GM23338 (cell line): ENCODE measurements at regions not wholly inside any gene's neighbourhood (a gene's known extent, or its start where the extent isn't known, plus 50 kb on each side); places are given as distances from the start of the nearest gene placed in this dataset.

Experiments used
- ATAC-seq: fragments of 200-7000 bp; cut with Tn5 transposase; 3 replicates; pipeline ENCODE4 v1.9.1; 2020
- DNase-seq: peaks from one replicate; pipeline ENCODE4 v3.0.0-alpha.2; 2015; ENCODE audit warnings: low spot score
- H2AFZ ChIP-seq: fragments of 200-600 bp; sonication (generic); 2 replicates; pipeline ENCODE4 v1.8.0; 2016; ENCODE audit warnings: antibody characterized with exemption, mild to moderate bottlenecking, moderate library complexity
- H3F3A ChIP-seq: fragments of 200-600 bp; sonication (generic); replicated peaks from 2 replicates; pipeline ENCODE4 v1.8.0; 2017; ENCODE audit warnings: antibody characterized with exemption, mixed run types, low read depth
- H3K27ac ChIP-seq: fragments of 200-600 bp; sonication (generic); 2 replicates; pipeline ENCODE4 v1.6.1; 2016; ENCODE audit warnings: low read depth
- H3K27me3 ChIP-seq: fragments of 200-600 bp; sonication (generic); 2 replicates; pipeline ENCODE4 v1.8.0; 2016; ENCODE audit warnings: mild to moderate bottlenecking, mixed run types, moderate library complexity; ENCODE audit not compliant: insufficient read depth
- H3K36me3 ChIP-seq: fragments of 200-600 bp; sonication (generic); 2 replicates; pipeline ENCODE4 v1.8.0; 2016; ENCODE audit warnings: mild to moderate bottlenecking; ENCODE audit not compliant: insufficient read depth
- H3K4me1 ChIP-seq: fragments of 200-600 bp; sonication (generic); 2 replicates; pipeline ENCODE4 v1.8.0; 2016; ENCODE audit warnings: mild to moderate bottlenecking, moderate library complexity; ENCODE audit not compliant: insufficient read depth
- H3K4me2 ChIP-seq: fragments of 200-600 bp; sonication (generic); 2 replicates; pipeline ENCODE4 v1.7.1; 2017; ENCODE audit warnings: mixed run types
- H3K4me3 ChIP-seq: fragments of 200-600 bp; sonication (generic); 2 replicates; pipeline ENCODE4 v1.6.1; 2016; ENCODE audit warnings: mixed run types
- H3K79me2 ChIP-seq: fragments of 200-600 bp; sonication (generic); replicated peaks from 2 replicates; pipeline ENCODE4 v1.8.0; 2017; ENCODE audit warnings: mild to moderate bottlenecking; ENCODE audit not compliant: insufficient read depth
- H3K9me2 ChIP-seq: fragments of 200-600 bp; sonication (generic); 2 replicates; pipeline ENCODE4 v1.8.0; 2017; ENCODE audit not compliant: insufficient read depth
- H4K20me1 ChIP-seq: fragments of 200-600 bp; sonication (generic); replicated peaks from 2 replicates; pipeline ENCODE4 v1.8.0; 2017; ENCODE audit warnings: mild to moderate bottlenecking; ENCODE audit not compliant: insufficient read depth
- H3K27ac Mint-ChIP-seq: 2 replicates; pipeline ENCODE4 v1.8.0; 2020; ENCODE audit warnings: inconsistent platforms, mild to moderate bottlenecking, moderate library complexity, mixed read lengths
- H3K27me3 Mint-ChIP-seq: 3 replicates; pipeline ENCODE4 v1.8.0; 2022; ENCODE audit warnings: low read depth, mild to moderate bottlenecking, moderate library complexity, mixed read lengths, inconsistent platforms; ENCODE audit not compliant: insufficient read depth, poor library complexity
- H3K36me3 Mint-ChIP-seq: 3 replicates; pipeline ENCODE4 v1.8.0; 2021; ENCODE audit warnings: low read depth, mild to moderate bottlenecking, inconsistent platforms, moderate library complexity, mixed read lengths
- H3K4me1 Mint-ChIP-seq: 3 replicates; pipeline ENCODE4 v1.8.0; 2020; ENCODE audit warnings: mild to moderate bottlenecking, inconsistent platforms, mixed read lengths
- H3K4me3 Mint-ChIP-seq: 3 replicates; pipeline ENCODE4 v1.8.0; 2021; ENCODE audit warnings: moderate library complexity, mild to moderate bottlenecking, inconsistent platforms, mixed read lengths
- H3K9me3 Mint-ChIP-seq: 3 replicates; pipeline ENCODE4 v1.8.0; 2020; ENCODE audit warnings: moderate library complexity, mild to moderate bottlenecking, inconsistent platforms, mixed read lengths
- CREB1 ChIP-seq: fragments of 250-450 bp; sonication (Bioruptor Pico); IDR thresholded peaks from 2 replicates; pipeline ENCODE4 v1.5.0; 2020; ENCODE audit warnings: low read depth, mild to moderate bottlenecking, moderate library complexity
- ETS1 ChIP-seq: IDR thresholded peaks from 2 replicates; pipeline ENCODE4 v1.6.1; 2016; ENCODE audit warnings: antibody characterized with exemption
- EZH2 ChIP-seq: fragments of 200-600 bp; sonication (generic); IDR thresholded peaks from one replicate; pipeline ENCODE4 v1.8.0; 2017; ENCODE audit warnings: antibody characterized with exemption, mild to moderate bottlenecking, low read depth; ENCODE audit not compliant: unreplicated experiment
- EZH2phosphoT487 ChIP-seq: fragments of 200-600 bp; sonication (generic); IDR thresholded peaks from one replicate; pipeline ENCODE4 v1.8.1; 2018; ENCODE audit warnings: antibody characterized with exemption; ENCODE audit not compliant: unreplicated experiment
- JUNB ChIP-seq: IDR thresholded peaks from one replicate; pipeline ENCODE4 v1.6.1; 2016; ENCODE audit warnings: antibody characterized with exemption; ENCODE audit not compliant: unreplicated experiment
- NANOG ChIP-seq: IDR thresholded peaks from 2 replicates; pipeline ENCODE4 v1.6.1; 2016; ENCODE audit warnings: antibody characterized with exemption, borderline replicate concordance
- POLR2AphosphoS5 ChIP-seq: IDR thresholded peaks from 2 replicates; pipeline ENCODE4 v1.6.1; 2016; ENCODE audit warnings: antibody characterized with exemption, low read depth
- STAT1 ChIP-seq: IDR thresholded peaks from one replicate; pipeline ENCODE4 v1.6.1; 2016; ENCODE audit warnings: antibody characterized with exemption; ENCODE audit not compliant: unreplicated experiment
- ZNF114 ChIP-seq: fragments of 250-450 bp; sonication (Bioruptor Pico); IDR thresholded peaks from 2 replicates; pipeline ENCODE4 v1.5.0; 2020; ENCODE audit warnings: mild to moderate bottlenecking, moderate library complexity
- ZNF331 ChIP-seq: fragments of 250-450 bp; sonication (Bioruptor Pico); IDR thresholded peaks from 2 replicates; pipeline ENCODE4 v1.5.0; 2020; ENCODE audit warnings: low read depth, mild to moderate bottlenecking, moderate library complexity
- ZNF462 ChIP-seq: fragments of 250-450 bp; sonication (Bioruptor Pico); IDR thresholded peaks from 2 replicates; pipeline ENCODE4 v1.5.0; 2020; ENCODE audit warnings: mild to moderate bottlenecking, moderate library complexity
- TF ChIP-seq, protein P1 (sequence below), 2 experiments: fragments of 200-600 bp in 1 of 2; sonication (generic) in 1 of 2; conservative IDR thresholded peaks; 2 replicates each; pipeline versions ENCODE4 v1.5.1 to v1.6.1; 2016 to 2017; ENCODE audit warnings: antibody characterized with exemption in 2 of 2, low read depth in 2 of 2, mild to moderate bottlenecking in 2 of 2, moderate library complexity in 1 of 2
- TF ChIP-seq, protein P2 (sequence below): IDR thresholded peaks from one replicate; pipeline ENCODE4 v1.6.1; 2018; ENCODE audit warnings: antibody characterized with exemption; ENCODE audit not compliant: unreplicated experiment

DNA sequence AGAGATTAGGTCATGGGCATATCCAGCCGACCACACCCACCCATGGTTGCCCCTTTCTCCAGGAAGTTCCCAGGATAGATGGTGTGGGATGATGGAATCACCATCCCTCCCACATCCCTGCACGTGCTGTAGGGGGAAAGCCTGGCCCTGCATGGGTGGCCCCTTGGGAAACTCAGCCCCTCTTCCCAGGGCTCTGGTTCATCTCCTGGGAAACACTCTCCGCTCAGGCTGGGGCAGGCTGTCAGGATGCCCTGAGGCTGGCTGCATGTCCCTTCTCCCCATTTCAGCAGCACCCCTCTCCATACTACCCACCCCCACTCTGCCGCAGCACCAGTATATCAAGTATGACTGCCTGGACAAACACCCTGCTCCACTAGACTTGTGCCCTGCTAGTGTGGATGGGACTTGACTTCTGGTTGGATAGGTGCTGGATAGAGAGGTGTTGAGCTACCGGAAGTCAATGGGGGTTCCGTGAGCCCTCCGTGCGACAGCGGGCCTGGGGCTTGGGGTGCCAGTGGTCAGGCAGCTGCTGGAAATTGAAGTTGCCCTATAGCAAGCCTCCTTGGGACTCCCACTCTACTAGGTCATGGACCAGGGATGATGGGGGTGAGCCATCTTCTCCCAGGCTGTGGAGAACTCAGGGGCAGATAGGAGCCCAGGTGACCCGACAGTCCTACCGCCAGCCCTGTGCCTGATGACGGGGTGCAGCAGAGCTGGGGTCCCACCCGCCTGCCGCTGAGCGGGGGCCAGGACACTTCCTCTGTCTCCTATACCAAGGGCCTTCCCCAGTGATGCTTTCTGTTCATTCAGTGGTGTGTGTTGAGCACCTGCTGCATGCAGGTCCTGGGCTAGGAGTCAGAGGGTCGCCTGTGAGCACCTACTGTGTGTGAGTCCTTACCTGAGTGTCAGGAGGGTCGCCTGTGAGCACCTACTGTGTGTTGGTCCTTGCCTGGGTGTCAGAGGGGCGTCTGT lies 69.4 kb upstream of the COL5A1 start:
- H3K36me3 ChIP-seq = no peaks in the 10 kb centered on the region
- H3K27ac ChIP-seq = no peak overlapping the region
- no peaks in the 10 kb centered on the region for H4K20me1 ChIP-seq
- H3K27ac Mint-ChIP-seq = no peak overlapping the region
- no peaks in the 10 kb centered on the region for H3K4me1 ChIP-seq
- no peaks in the 10 kb centered on the region; the same call in 2 of the 3 replicates for H3K4me1 Mint-ChIP-seq
- H3K36me3 Mint-ChIP-seq = peaks cover 4% of the 10 kb centered on the region; the same call in 2 of the 3 replicates
- no peak overlapping the region for H3K4me2 ChIP-seq
- peaks cover 15% of the 10 kb centered on the region for H3K27me3 Mint-ChIP-seq
- H3K4me3 ChIP-seq = no peak overlapping the region
- no peak for DNase-seq
- no peaks in the 10 kb centered on the region for H3K79me2 ChIP-seq
- ATAC-seq = no peak
- no peaks in the 10 kb centered on the region for H3F3A ChIP-seq
- peaks cover 31% of the 10 kb centered on the region for H3K9me3 Mint-ChIP-seq
- TF ChIP-seq, protein P1, sequence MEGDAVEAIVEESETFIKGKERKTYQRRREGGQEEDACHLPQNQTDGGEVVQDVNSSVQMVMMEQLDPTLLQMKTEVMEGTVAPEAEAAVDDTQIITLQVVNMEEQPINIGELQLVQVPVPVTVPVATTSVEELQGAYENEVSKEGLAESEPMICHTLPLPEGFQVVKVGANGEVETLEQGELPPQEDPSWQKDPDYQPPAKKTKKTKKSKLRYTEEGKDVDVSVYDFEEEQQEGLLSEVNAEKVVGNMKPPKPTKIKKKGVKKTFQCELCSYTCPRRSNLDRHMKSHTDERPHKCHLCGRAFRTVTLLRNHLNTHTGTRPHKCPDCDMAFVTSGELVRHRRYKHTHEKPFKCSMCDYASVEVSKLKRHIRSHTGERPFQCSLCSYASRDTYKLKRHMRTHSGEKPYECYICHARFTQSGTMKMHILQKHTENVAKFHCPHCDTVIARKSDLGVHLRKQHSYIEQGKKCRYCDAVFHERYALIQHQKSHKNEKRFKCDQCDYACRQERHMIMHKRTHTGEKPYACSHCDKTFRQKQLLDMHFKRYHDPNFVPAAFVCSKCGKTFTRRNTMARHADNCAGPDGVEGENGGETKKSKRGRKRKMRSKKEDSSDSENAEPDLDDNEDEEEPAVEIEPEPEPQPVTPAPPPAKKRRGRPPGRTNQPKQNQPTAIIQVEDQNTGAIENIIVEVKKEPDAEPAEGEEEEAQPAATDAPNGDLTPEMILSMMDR (conservative IDR thresholded peaks at IDR 0.05; ENCODE audit: low read depth in 2 of 2) = no peak
- TF ChIP-seq NANOG = no peak
- TF ChIP-seq JUNB = no peak
- no peak for TF ChIP-seq POLR2AphosphoS5
- TF ChIP-seq ZNF114 (CRISPR knock-in tag) = no peak
- TF ChIP-seq ZNF462 = no peak
- no peak for TF ChIP-seq CREB1
- no peak for TF ChIP-seq ETS1
- no peak for TF ChIP-seq EZH2
- no peak for TF ChIP-seq EZH2phosphoT487
- TF ChIP-seq, protein P2, sequence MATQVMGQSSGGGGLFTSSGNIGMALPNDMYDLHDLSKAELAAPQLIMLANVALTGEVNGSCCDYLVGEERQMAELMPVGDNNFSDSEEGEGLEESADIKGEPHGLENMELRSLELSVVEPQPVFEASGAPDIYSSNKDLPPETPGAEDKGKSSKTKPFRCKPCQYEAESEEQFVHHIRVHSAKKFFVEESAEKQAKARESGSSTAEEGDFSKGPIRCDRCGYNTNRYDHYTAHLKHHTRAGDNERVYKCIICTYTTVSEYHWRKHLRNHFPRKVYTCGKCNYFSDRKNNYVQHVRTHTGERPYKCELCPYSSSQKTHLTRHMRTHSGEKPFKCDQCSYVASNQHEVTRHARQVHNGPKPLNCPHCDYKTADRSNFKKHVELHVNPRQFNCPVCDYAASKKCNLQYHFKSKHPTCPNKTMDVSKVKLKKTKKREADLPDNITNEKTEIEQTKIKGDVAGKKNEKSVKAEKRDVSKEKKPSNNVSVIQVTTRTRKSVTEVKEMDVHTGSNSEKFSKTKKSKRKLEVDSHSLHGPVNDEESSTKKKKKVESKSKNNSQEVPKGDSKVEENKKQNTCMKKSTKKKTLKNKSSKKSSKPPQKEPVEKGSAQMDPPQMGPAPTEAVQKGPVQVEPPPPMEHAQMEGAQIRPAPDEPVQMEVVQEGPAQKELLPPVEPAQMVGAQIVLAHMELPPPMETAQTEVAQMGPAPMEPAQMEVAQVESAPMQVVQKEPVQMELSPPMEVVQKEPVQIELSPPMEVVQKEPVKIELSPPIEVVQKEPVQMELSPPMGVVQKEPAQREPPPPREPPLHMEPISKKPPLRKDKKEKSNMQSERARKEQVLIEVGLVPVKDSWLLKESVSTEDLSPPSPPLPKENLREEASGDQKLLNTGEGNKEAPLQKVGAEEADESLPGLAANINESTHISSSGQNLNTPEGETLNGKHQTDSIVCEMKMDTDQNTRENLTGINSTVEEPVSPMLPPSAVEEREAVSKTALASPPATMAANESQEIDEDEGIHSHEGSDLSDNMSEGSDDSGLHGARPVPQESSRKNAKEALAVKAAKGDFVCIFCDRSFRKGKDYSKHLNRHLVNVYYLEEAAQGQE = no peak
- TF ChIP-seq STAT1 = no peak
- no peak for TF ChIP-seq ZNF331 (CRISPR knock-in tag)
- no peak overlapping the region for H2AFZ ChIP-seq
- no peaks in the 10 kb centered on the region for H3K27me3 ChIP-seq
- no peak overlapping the region for H3K4me3 Mint-ChIP-seq
- H3K9me2 ChIP-seq = no peaks in the 10 kb centered on the region
